ENCODE measurements at regions not wholly inside any gene's neighbourhood (a gene's known extent, or its start where the extent isn't known, plus 50 kb on each side); places are given as distances from the start of the nearest gene placed in this dataset.

DNA sequence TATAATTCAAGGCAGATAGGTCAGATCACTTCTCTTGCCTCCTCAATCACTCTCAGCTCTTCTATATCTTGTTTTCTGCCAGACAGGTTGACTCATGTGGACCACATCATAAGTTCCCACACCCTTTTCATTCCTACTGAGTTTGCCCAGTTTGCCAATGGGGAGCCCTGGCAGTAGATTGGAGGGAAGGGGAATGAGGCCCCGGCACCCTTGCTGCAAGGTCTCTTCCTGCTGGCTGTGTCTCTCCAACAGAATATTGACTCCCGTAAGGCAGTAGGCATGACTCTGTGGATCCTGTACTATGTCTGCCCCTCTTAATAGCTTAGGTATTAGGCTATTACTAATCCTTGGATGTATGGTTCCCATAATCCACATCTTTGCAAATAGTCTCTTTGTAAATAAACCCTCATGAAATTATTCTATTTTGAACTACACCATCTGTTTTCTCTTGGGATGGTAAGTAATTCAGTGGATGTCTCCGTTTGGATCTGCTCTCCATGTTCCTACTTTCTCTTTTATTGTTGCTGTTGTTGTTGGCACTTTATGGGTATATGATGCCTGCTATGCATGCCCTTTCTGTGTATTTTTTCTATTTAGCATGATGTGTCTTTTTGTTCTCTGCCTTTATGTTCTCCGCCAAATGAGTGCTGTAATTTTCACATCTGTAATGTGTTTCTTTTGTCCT lies 65.5 kb upstream of the DCBLD2 start:
- no peak for DNase-seq (ENCODE audit: extremely low read depth in 1 of 11, low read depth in 9 of 11, low spot score in 4 of 11)

DNA sequence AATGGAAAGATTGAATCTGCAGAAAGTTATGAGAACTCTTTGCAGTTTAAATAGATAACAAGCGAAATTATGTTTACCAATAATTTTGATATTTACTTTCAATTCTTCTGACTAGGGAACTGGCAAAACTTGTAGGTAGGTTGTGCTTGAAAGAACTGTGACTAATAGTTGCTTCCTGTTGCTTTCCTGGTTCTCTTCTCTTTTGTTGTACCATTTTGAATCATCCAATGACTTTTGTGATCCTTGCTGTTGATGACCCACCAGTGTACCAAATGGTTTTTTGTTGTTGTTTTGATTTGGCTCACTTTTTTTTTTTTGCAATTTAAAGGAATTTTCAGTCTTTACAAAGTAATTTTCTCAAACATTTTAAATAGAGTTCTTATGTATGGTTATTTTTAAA lies 64.9 kb upstream of the DCBLD2 start:
- DNase-seq (ENCODE audit: extremely low read depth in 1 of 11, low read depth in 9 of 11, low spot score in 4 of 11): no peak

DNA sequence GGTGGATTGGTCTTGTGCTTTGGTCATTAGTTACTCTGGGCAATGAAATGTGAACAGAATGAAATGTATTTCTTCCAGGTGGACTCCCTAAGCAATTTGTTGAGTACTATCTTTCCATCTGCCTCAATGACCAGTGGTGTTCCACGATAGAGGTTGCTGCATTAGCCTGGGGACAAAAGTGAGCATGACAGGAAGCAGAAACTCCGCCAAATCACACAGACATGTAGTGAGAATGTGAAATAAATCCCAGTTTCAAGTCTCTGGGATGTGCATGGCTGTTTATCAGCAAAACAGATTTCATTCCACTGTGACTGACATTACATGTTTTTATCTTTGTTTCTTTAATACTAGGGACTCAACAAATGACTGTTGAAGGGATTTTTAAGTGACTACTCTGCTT lies 63.3 kb upstream of the DCBLD2 start:
- no peak for DNase-seq (ENCODE audit: extremely low read depth in 1 of 11, low read depth in 9 of 11, low spot score in 4 of 11)

DNA sequence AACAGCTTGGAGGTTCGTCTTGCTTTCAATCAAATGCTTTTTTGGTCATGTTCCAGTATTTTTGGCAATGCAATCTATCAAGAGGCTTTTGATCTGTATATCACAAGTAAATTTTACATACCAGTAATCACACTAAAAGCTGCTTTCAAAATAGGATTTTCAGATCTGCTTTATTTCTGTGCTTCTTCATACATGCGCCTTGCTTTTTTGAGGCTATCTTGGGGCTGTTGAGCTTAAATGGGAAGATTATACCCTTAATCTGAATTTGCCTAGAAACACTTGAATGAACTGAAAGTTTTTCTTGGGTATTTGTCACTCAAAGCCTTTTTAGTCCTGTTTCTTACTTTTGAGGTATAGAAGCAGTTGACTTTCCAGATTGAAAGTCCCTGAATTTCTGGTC lies 62.1 kb upstream of the DCBLD2 start:
- no peak for DNase-seq (ENCODE audit: extremely low read depth in 1 of 11, low read depth in 9 of 11, low spot score in 4 of 11)

DNA sequence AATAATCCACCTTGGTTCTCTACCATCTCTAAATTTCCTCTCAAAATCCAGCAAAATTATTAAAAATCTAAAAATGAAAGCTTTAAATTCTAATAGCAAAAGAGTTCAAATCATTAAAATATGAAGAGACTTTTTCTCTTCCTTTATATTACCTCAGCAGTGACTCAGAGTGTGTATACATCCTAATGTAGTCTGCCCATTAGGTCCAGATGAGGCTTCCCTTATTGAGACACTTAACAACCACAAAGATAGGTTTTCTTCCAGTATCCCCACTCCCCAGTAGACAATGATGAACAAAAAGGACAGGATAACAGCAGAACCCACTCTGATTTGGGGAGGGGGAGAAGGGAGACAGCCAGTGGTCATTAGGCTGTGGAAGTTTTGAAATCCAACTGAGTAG lies 61.5 kb upstream of the DCBLD2 start:
- no peak for DNase-seq (ENCODE audit: extremely low read depth in 1 of 11, low read depth in 9 of 11, low spot score in 4 of 11)

DNA sequence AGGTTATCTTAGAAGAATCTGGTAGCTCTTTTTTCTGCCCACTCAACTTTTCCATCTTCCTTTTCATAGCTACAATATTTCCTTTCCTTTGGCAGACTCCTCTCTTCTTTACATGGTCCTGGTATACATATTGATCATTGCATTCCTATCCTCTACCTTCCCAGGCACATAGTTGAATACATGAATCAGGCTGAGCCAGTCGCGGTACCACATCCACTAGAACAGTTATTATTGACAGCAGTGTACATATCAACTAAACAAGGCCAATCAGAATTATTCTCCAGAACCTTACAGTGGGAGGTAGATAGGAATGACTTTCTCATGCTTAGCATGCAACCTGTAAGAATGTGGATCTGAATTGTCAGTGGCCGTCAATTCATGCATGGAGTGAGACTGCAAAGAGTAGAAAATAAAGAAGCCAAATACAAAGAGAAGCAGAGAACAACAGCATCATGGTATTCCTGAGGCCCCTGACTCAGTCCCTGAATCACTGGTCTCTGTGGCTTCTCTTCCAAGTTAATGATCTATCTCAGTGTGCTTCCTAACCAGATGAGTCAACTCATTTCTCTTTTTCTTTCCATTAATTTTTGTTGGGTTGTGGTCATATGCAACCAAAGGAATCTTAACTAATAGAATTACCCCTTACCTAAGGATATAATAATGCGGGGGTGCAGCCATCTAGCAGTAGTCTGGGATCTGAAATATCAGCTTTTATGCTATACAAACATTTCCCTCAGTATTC lies 60.9 kb upstream of the DCBLD2 start:
- DNase-seq (ENCODE audit: extremely low read depth in 1 of 11, low read depth in 9 of 11, low spot score in 4 of 11): no peak

DNA sequence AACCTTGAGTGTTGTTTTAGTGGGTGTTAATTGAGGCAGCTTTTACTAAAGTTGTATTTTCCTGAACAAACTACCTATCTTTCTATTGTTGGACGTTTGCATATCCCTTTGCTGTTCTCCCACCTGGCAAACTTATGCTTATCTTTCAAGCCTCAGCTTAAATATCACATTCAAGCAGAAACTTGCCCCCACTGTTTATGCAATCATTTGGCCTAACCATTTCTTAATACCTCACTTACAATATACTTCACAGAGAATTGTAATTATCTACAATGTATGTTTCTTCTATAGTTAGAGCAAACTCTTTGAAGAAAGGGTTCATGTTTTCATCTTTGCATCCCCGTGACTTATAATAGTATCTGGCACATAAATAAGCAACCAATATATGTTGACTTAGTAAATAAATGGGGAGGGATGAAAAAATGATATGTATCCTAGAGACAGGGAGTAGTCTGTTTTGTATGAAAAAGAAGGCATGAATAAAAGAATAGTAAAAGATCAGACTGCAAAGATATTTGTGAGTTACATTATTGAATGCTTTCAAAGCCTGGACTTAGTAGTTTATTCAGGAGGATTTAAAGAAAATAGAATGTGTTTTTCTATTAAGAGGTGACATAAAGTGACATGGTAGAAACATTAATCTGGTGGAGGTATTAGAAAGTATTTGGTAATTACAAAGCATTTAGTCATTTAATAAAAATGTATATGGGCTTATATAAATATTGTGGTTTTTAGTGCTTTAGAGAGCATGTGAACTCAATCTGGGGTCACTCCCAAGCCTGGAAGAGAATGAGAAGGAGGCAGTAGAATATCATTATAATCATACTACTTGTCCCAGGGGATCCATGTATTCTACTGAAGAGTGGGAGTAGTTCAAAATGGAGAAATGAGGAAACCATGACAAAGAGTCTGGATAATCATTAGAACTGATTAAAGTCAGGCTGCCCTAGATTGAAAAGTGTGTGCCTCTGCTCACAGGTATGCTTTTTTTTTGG lies 60.0 kb upstream of the DCBLD2 start:
- DNase-seq (ENCODE audit: extremely low read depth in 1 of 11, low read depth in 9 of 11, low spot score in 4 of 11): no peak

DNA sequence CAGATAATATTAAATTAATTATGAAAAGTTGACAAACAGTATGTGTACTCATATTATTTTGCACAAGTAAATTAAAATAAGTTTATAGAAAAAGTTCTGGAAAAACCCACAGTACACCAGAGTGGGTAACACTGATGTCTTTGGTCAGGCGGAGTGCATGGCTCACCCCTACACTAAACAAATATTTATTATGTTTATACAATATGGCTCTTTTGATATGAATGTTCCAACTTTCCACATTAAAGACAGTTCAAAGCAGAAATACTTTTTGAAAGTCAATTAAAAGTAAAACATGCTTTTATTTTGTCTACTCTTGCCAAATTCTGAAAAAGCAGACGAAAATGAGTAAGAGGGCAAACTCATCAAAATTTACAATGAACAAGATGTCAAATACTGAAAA lies 56.2 kb upstream of the DCBLD2 start:
- no peak for DNase-seq (ENCODE audit: extremely low read depth in 1 of 11, low read depth in 9 of 11, low spot score in 4 of 11)

DNA sequence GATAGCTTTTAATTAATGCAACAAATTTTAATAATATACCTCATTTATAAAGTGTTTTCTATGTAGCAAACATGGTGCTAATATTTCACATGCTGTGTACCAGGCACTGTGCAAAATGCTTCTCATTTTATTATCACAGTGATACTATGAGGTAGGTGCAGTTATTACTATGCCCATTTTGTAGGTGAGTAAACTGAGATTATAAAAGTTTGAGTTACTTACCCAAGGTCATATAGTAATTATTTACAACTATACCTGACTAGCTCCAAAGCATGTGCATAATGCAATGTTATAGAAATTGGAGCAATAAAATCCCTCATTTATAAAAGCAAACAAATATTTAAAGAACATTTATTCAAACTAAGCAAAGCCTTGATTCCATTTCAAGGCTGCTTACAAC lies 54.5 kb upstream of the DCBLD2 start:
- no peak for DNase-seq (ENCODE audit: extremely low read depth in 1 of 11, low read depth in 9 of 11, low spot score in 4 of 11)

DNA sequence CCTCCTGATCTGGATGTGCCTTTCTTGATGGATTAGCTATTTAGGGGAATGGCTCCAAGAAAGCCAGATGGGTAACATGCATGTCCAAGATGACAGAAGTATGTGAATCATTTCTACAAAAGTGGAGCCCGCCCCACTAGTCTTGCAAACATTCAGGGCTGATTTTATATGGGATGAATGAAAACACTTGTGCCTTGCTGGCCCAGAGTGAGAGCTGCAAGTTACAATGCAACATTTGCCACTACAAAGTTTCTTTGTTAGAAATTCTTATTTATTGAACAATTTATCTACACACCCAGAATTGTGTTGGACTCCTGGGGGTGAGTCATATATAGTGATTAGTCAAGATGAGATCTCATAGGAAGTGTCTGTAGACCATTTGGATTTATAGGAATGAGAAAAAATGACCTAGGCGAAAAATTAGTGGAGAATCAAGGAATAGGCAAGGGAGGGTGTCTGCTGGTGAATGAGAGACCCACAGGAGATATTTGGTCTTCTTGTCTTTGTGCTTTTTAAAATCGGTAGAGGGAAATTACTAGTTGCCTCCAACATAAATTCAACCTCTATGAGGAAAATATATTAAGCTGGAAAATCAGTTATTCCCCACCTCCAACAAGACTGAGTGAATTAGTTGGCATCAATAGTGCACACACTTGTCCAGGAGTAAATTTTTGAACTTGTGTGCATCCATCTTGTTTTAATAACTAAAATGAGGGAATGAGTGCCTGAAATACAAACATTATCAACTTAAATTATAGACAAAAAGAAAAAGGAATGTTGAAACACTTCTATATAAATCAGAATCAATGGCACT lies 53.5 kb upstream of the DCBLD2 start:
- DNase-seq (ENCODE audit: extremely low read depth in 1 of 11, low read depth in 9 of 11, low spot score in 4 of 11): no peak

DNA sequence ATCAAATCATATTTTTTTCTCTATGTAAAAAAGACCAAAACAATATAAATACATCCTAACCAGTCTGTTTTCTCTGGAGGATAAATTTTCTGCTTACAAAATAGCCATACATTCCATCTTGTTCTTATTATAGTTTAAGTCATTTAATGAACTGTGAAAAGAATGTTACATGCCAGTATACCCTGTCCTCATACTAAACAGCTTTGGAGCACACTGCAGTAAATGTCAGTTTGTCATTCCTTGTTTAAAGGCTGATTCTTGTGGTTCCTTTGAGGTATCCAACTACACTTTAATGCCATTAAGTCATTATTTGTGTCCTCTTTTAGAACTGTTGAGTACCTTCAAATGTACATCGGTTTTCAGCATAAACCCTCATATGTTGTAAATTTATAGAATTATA lies 52.7 kb upstream of the DCBLD2 start:
- DNase-seq (ENCODE audit: extremely low read depth in 1 of 11, low read depth in 9 of 11, low spot score in 4 of 11): no peak

DNA sequence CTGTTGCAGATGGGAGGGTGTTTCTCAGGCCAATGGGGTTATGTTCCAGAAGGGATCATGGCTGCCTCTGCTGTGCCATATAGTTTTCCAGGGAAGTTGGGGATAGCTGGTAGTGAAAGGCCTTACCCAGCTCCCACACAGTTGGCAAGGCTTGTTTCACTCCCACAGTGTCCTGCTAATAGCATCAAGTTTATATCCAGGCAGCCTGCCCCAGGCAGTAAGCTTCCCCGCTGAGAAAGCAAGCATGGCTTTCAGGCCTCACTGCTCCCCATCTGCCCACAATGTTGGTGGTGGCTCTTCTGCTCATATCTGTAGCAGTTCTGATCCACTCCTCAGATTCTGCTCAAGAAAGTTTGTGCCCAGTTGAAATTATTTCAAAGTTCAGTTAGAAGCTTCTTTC lies 50.9 kb upstream of the DCBLD2 start:
- DNase-seq (ENCODE audit: extremely low read depth in 1 of 11, low read depth in 9 of 11, low spot score in 4 of 11): no peak
